WTC11 (cell line): ENCODE measurements at regions not wholly inside any gene's neighbourhood (a gene's known extent, or its start where the extent isn't known, plus 50 kb on each side); places are given as distances from the start of the nearest gene placed in this dataset.

Source experiments
- ATAC-seq: fragments of 200-7000 bp; cut with Tn5 transposase; 2 replicates; pipeline ENCODE4 v1.10.0; 2021; ENCODE audit warnings: mild to moderate bottlenecking, moderate library complexity
- CTCF ChIA-PET: fragments of 300-600 bp; sonication (Branson Sonifier 250); formaldehyde crosslinking; loops from one replicate; lab custom pipeline; 2021; ENCODE audit warnings: antibody characterized with exemption; lab: Charles Lee
- POLR2A ChIA-PET: fragments of 350-600 bp; sonication (Branson Sonifier 250); formaldehyde crosslinking; loops from one replicate; lab custom pipeline; 2021; ENCODE audit warnings: antibody characterized with exemption; lab: Charles Lee
- DNase-seq: peaks from one replicate; pipeline ENCODE4 v3.0.0; 2021; ENCODE audit warnings: low spot score
- H3K27ac Mint-ChIP-seq: 2 replicates; pipeline ENCODE4 v1.8.0; 2021; ENCODE audit warnings: mixed read lengths
- H3K27me3 Mint-ChIP-seq: 2 replicates; pipeline ENCODE4 v1.8.0; 2021; ENCODE audit warnings: low read depth, mild to moderate bottlenecking, moderate library complexity, mixed read lengths
- H3K36me3 Mint-ChIP-seq: 2 replicates; pipeline ENCODE4 v1.8.0; 2021; ENCODE audit warnings: mixed read lengths
- H3K4me1 Mint-ChIP-seq: 2 replicates; pipeline ENCODE4 v1.8.0; 2022; ENCODE audit warnings: mixed read lengths
- H3K4me3 Mint-ChIP-seq: 2 replicates; pipeline ENCODE4 v1.8.0; 2021; ENCODE audit warnings: mild to moderate bottlenecking, moderate library complexity, mixed read lengths
- H3K9me3 Mint-ChIP-seq: 2 replicates; pipeline ENCODE4 v1.8.0; 2021; ENCODE audit warnings: mixed read lengths
- EMX1 ChIP-seq: fragments of 250-450 bp; sonication (Bioruptor Pico); IDR thresholded peaks from 2 replicates; pipeline ENCODE4 v1.8.0; 2021; ENCODE audit warnings: mild to moderate bottlenecking
- KAT7 ChIP-seq: sonication (generic); formaldehyde crosslinking; IDR thresholded peaks from 2 replicates; pipeline ENCODE4 v1.8.1; 2023; ENCODE audit warnings: missing genetic modification reagents, mild to moderate bottlenecking, borderline replicate concordance
- NR1H2 ChIP-seq: sonication (generic); formaldehyde crosslinking; IDR thresholded peaks from 2 replicates; pipeline ENCODE4 v1.9.0; 2021; ENCODE audit warnings: mild to moderate bottlenecking, moderate library complexity, missing genetic modification reagents
- OVOL2 ChIP-seq: fragments of 250-450 bp; sonication (Bioruptor Pico); IDR thresholded peaks from 2 replicates; pipeline ENCODE4 v1.9.0; 2021; ENCODE audit warnings: mild to moderate bottlenecking, borderline replicate concordance
- SMAD3 ChIP-seq: sonication (generic); formaldehyde crosslinking; IDR thresholded peaks from 2 replicates; pipeline ENCODE4 v1.8.0; 2022; ENCODE audit warnings: missing genetic modification reagents, mild to moderate bottlenecking, borderline replicate concordance
- SMAD4 ChIP-seq: sonication (generic); formaldehyde crosslinking; IDR thresholded peaks from 2 replicates; pipeline ENCODE4 v1.8.0; 2022; ENCODE audit warnings: mild to moderate bottlenecking, missing genetic modification reagents
- SP1 ChIP-seq: sonication (generic); formaldehyde crosslinking; conservative IDR thresholded peaks from 2 replicates; pipeline ENCODE4 v1.8.1; 2022; ENCODE audit warnings: missing genetic modification reagents
- ZNF219 ChIP-seq: sonication (generic); formaldehyde crosslinking; IDR thresholded peaks from 2 replicates; pipeline ENCODE4 v1.8.0; 2023; ENCODE audit warnings: missing genetic modification reagents, mild to moderate bottlenecking, borderline replicate concordance
- ZNF263 ChIP-seq: sonication (generic); formaldehyde crosslinking; IDR thresholded peaks from 2 replicates; pipeline ENCODE4 v1.8.1; 2022; ENCODE audit warnings: low read depth, mild to moderate bottlenecking, moderate library complexity, missing genetic modification reagents
- TF ChIP-seq, protein P1 (sequence below): sonication (generic); formaldehyde crosslinking; IDR thresholded peaks from 2 replicates; pipeline ENCODE4 v1.8.1; 2022; ENCODE audit warnings: low read depth, mild to moderate bottlenecking, moderate library complexity, missing genetic modification reagents, borderline replicate concordance
- TF ChIP-seq, protein P2 (sequence below): sonication (generic); formaldehyde crosslinking; IDR thresholded peaks from 2 replicates; pipeline ENCODE4 v1.8.0; 2022; ENCODE audit warnings: mild to moderate bottlenecking, missing genetic modification reagents
- TF ChIP-seq, protein P3 (sequence below): sonication (generic); formaldehyde crosslinking; IDR thresholded peaks from 2 replicates; pipeline ENCODE4 v1.8.0; 2022; ENCODE audit warnings: mild to moderate bottlenecking, missing genetic modification reagents
- TF ChIP-seq, protein P4 (sequence below): sonication (generic); formaldehyde crosslinking; IDR thresholded peaks from 2 replicates; pipeline ENCODE4 v1.8.1; 2023; ENCODE audit warnings: mild to moderate bottlenecking, missing genetic modification reagents, moderate library complexity
- TF ChIP-seq, protein P5 (sequence below): sonication (generic); formaldehyde crosslinking; IDR thresholded peaks from 2 replicates; pipeline ENCODE4 v1.8.1; 2022; ENCODE audit warnings: missing genetic modification reagents, borderline replicate concordance
- TF ChIP-seq, protein P6 (sequence below): fragments of 250-450 bp; sonication (Bioruptor Pico); IDR thresholded peaks from 2 replicates; pipeline ENCODE4 v2.1.2; 2022; ENCODE audit warnings: mild to moderate bottlenecking, moderate library complexity
- TF ChIP-seq, protein P7 (sequence below): fragments of 250-450 bp; sonication (Bioruptor Pico); IDR thresholded peaks from 2 replicates; pipeline ENCODE4 v1.9.0; 2021; ENCODE audit warnings: mild to moderate bottlenecking
- TF ChIP-seq, protein P8 (sequence below): sonication (generic); formaldehyde crosslinking; IDR thresholded peaks from 2 replicates; pipeline ENCODE4 v1.8.0; 2023; ENCODE audit warnings: missing genetic modification reagents
- TF ChIP-seq, protein P9 (sequence below): sonication (generic); formaldehyde crosslinking; conservative IDR thresholded peaks from 2 replicates; pipeline ENCODE4 v1.8.1; 2023; ENCODE audit warnings: mild to moderate bottlenecking, low read depth, missing genetic modification reagents, moderate library complexity

DNA sequence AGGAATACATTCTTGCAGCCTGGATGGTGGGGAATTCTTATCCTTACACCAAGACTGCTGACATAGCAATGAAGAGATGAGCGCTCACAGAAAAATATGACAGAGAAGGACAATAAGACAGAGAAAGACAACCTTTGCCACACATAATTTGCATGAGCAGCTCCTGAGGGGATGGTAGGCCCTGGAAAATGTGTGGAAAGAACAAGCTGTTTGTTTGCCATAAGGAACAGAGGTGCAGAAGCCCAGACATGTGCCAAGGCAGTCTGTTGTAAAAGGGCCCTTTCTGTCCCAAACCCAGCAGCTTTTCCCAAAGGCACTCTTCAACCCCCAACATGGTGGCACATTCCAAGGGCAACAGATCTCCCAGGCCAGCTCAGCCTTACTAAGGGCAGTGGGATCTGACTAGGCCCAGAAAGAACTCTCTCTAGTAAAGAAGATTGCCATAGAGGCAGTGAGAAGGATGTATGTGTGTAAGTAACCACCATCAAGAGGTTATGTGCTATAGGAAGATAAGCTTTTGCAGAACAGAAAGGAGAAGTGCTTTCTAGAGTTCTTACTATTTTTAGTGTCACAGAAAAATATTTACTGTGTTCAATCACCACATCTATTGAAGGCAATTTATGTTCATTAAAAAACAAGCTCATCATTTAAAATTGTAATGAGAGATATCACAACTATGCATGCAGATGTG lies 287.0 kb upstream of the RASGEF1B start:
- CTCF ChIA-PET: interaction anchor here (1.2 kb wide), 1 partner anchor 526 kb away, joined by 4 read pairs; no protein-coding TSS in a partner anchor
- Mint-ChIP-seq H3K27me3 (no peaks in the 10 kb centered on the region), H3K27ac (no peak overlapping the region), H3K9me3 (no peaks in the 10 kb centered on the region), H3K4me3 (no peak overlapping the region), H3K36me3 (no peaks in the 10 kb centered on the region), H3K4me1 (no peaks in the 10 kb centered on the region)
- POLR2A ChIA-PET: no interaction called here
- no peak for TF ChIP-seq SMAD4 (CRISPR knock-in tag)
- TF ChIP-seq, all 79 proteins: peak for 0
- ATAC-seq: no peak
- no peak for DNase-seq

DNA sequence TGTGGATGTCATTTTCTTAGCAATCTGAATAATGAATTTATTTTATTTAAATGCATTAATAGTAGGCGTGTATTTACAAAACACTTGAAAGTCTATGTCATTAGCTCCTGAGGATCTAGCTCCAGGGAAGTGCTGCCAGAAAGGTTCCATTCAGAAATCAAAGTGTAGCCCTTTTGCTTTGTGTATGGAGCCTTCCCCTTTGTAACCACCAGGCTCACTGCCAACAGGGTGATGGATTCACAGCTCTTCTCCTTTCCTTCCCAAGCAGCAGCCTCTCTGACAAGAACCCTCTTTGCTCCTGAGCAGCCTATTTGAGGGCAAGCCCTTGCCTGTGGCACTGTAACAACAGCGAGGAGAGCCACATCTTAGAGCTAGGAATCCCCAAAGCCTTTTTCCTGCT lies 286.0 kb upstream of the RASGEF1B start:
- Mint-ChIP-seq H3K27ac (no peak overlapping the region), H3K4me3 (no peak overlapping the region), H3K9me3 (no peaks in the 10 kb centered on the region), H3K27me3 (no peaks in the 10 kb centered on the region), H3K36me3 (no peaks in the 10 kb centered on the region), H3K4me1 (no peaks in the 10 kb centered on the region)
- TF ChIP-seq EMX1: no peak
- no peak for TF ChIP-seq SMAD3 (CRISPR knock-in tag)
- TF ChIP-seq, protein P1, sequence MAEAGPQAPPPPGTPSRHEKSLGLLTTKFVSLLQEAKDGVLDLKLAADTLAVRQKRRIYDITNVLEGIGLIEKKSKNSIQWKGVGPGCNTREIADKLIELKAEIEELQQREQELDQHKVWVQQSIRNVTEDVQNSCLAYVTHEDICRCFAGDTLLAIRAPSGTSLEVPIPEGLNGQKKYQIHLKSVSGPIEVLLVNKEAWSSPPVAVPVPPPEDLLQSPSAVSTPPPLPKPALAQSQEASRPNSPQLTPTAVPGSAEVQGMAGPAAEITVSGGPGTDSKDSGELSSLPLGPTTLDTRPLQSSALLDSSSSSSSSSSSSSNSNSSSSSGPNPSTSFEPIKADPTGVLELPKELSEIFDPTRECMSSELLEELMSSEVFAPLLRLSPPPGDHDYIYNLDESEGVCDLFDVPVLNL: no peak
- POLR2A ChIA-PET: interaction anchor here (0.7 kb wide), 1 partner anchor 33 kb away, joined by 3 read pairs; no protein-coding TSS in a partner anchor
- no peak for DNase-seq
- peak; percentile 67 for ATAC-seq
- CTCF ChIA-PET: interaction anchor here (0.8 to 1.1 kb wide), 3 partner anchors 69 to 291 kb away, joined by 3 to 4 read pairs (median 3); no protein-coding TSS in a partner anchor

DNA sequence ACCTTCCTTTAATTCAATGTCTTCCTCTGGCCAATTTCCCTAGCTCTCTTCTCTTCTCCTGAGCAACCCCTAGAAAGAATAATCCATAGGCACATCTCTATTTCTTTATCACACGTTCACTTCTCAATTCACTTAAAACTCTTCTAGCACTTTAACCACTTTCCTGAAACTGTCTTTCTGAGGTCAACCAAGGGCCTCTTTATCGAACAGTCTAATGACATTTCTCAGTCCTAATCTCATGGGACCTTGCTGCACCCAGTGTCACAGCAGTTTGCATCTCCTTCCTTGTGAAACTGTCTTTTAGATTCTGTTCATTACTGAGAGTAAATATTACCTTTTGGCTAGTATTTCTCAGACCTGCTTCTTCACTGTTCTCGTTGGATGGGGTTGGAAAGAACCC lies 285.3 kb upstream of the RASGEF1B start:
- TF ChIP-seq, protein P2, sequence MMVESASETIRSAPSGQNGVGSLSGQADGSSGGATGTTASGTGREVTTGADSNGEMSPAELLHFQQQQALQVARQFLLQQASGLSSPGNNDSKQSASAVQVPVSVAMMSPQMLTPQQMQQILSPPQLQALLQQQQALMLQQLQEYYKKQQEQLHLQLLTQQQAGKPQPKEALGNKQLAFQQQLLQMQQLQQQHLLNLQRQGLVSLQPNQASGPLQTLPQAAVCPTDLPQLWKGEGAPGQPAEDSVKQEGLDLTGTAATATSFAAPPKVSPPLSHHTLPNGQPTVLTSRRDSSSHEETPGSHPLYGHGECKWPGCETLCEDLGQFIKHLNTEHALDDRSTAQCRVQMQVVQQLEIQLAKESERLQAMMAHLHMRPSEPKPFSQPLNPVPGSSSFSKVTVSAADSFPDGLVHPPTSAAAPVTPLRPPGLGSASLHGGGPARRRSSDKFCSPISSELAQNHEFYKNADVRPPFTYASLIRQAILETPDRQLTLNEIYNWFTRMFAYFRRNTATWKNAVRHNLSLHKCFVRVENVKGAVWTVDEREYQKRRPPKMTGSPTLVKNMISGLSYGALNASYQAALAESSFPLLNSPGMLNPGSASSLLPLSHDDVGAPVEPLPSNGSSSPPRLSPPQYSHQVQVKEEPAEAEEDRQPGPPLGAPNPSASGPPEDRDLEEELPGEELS (CRISPR knock-in tag): no peak
- TF ChIP-seq OVOL2 (CRISPR knock-in tag): no peak
- TF ChIP-seq, protein P3, sequence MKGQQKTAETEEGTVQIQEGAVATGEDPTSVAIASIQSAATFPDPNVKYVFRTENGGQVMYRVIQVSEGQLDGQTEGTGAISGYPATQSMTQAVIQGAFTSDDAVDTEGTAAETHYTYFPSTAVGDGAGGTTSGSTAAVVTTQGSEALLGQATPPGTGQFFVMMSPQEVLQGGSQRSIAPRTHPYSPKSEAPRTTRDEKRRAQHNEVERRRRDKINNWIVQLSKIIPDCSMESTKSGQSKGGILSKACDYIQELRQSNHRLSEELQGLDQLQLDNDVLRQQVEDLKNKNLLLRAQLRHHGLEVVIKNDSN (CRISPR knock-in tag): no peak
- TF ChIP-seq, protein P4, sequence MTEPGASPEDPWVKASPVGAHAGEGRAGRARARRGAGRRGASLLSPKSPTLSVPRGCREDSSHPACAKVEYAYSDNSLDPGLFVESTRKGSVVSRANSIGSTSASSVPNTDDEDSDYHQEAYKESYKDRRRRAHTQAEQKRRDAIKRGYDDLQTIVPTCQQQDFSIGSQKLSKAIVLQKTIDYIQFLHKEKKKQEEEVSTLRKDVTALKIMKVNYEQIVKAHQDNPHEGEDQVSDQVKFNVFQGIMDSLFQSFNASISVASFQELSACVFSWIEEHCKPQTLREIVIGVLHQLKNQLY (CRISPR knock-in tag): no peak
- no peak for TF ChIP-seq KAT7
- no peak for TF ChIP-seq NR1H2 (CRISPR knock-in tag)
- TF ChIP-seq, protein P5, sequence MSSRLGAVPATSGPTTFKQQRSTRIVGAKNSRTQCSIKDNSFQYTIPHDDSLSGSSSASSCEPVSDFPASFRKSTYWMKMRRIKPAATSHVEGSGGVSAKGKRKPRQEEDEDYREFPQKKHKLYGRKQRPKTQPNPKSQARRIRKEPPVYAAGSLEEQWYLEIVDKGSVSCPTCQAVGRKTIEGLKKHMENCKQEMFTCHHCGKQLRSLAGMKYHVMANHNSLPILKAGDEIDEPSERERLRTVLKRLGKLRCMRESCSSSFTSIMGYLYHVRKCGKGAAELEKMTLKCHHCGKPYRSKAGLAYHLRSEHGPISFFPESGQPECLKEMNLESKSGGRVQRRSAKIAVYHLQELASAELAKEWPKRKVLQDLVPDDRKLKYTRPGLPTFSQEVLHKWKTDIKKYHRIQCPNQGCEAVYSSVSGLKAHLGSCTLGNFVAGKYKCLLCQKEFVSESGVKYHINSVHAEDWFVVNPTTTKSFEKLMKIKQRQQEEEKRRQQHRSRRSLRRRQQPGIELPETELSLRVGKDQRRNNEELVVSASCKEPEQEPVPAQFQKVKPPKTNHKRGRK (CRISPR knock-in tag): no peak
- TF ChIP-seq, protein P6, sequence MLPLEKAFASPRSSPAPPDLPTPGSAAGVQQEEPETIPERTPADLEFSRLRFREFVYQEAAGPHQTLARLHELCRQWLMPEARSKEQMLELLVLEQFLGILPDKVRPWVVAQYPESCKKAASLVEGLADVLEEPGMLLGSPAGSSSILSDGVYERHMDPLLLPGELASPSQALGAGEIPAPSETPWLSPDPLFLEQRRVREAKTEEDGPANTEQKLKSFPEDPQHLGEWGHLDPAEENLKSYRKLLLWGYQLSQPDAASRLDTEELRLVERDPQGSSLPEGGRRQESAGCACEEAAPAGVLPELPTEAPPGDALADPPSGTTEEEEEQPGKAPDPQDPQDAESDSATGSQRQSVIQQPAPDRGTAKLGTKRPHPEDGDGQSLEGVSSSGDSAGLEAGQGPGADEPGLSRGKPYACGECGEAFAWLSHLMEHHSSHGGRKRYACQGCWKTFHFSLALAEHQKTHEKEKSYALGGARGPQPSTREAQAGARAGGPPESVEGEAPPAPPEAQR (CRISPR knock-in tag): no peak
- TF ChIP-seq, protein P7, sequence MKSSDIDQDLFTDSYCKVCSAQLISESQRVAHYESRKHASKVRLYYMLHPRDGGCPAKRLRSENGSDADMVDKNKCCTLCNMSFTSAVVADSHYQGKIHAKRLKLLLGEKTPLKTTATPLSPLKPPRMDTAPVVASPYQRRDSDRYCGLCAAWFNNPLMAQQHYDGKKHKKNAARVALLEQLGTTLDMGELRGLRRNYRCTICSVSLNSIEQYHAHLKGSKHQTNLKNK (CRISPR knock-in tag): no peak
- TF ChIP-seq, protein P8, sequence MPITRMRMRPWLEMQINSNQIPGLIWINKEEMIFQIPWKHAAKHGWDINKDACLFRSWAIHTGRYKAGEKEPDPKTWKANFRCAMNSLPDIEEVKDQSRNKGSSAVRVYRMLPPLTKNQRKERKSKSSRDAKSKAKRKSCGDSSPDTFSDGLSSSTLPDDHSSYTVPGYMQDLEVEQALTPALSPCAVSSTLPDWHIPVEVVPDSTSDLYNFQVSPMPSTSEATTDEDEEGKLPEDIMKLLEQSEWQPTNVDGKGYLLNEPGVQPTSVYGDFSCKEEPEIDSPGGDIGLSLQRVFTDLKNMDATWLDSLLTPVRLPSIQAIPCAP (CRISPR knock-in tag): no peak
- TF ChIP-seq, protein P9, sequence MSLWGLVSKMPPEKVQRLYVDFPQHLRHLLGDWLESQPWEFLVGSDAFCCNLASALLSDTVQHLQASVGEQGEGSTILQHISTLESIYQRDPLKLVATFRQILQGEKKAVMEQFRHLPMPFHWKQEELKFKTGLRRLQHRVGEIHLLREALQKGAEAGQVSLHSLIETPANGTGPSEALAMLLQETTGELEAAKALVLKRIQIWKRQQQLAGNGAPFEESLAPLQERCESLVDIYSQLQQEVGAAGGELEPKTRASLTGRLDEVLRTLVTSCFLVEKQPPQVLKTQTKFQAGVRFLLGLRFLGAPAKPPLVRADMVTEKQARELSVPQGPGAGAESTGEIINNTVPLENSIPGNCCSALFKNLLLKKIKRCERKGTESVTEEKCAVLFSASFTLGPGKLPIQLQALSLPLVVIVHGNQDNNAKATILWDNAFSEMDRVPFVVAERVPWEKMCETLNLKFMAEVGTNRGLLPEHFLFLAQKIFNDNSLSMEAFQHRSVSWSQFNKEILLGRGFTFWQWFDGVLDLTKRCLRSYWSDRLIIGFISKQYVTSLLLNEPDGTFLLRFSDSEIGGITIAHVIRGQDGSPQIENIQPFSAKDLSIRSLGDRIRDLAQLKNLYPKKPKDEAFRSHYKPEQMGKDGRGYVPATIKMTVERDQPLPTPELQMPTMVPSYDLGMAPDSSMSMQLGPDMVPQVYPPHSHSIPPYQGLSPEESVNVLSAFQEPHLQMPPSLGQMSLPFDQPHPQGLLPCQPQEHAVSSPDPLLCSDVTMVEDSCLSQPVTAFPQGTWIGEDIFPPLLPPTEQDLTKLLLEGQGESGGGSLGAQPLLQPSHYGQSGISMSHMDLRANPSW (CRISPR knock-in tag): no peak
- TF ChIP-seq ZNF263 (CRISPR knock-in tag): no peak
- TF ChIP-seq ZNF219: no peak
- TF ChIP-seq SP1 (CRISPR knock-in tag): no peak
- no peak for DNase-seq
- no peaks in the 10 kb centered on the region for H3K27me3 Mint-ChIP-seq
- ChIA-PET CTCF (interaction anchor here (0.6 kb wide), 1 partner anchor 65 kb away, joined by 4 read pairs; no protein-coding TSS in a partner anchor), POLR2A (no interaction called here)
- no peaks in the 10 kb centered on the region for H3K4me1 Mint-ChIP-seq
- H3K4me3 Mint-ChIP-seq: no peak overlapping the region
- ATAC-seq: no peak
- H3K36me3 Mint-ChIP-seq: no peaks in the 10 kb centered on the region
- no peak overlapping the region for H3K27ac Mint-ChIP-seq
- H3K9me3 Mint-ChIP-seq: no peaks in the 10 kb centered on the region
